ENCODE measurements at regions not wholly inside any gene's neighbourhood (a gene's known extent, or its start where the extent isn't known, plus 50 kb on each side); places are given as distances from the start of the nearest gene placed in this dataset.
"Not testable (repeated sequence)": the region's sequence is repeated elsewhere in the genome, so short reads cannot be mapped to it uniquely, and the experiment has no call there.

GRCh38 chr5:66382152-66382551 is 214.0 kb upstream of the MAST4 start:
- TF ChIP-seq MYC (IDR thresholded peaks at IDR 0.05; ENCODE audit: low read depth, low read length): no peak
- TF ChIP-seq, protein P1, sequence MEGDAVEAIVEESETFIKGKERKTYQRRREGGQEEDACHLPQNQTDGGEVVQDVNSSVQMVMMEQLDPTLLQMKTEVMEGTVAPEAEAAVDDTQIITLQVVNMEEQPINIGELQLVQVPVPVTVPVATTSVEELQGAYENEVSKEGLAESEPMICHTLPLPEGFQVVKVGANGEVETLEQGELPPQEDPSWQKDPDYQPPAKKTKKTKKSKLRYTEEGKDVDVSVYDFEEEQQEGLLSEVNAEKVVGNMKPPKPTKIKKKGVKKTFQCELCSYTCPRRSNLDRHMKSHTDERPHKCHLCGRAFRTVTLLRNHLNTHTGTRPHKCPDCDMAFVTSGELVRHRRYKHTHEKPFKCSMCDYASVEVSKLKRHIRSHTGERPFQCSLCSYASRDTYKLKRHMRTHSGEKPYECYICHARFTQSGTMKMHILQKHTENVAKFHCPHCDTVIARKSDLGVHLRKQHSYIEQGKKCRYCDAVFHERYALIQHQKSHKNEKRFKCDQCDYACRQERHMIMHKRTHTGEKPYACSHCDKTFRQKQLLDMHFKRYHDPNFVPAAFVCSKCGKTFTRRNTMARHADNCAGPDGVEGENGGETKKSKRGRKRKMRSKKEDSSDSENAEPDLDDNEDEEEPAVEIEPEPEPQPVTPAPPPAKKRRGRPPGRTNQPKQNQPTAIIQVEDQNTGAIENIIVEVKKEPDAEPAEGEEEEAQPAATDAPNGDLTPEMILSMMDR (IDR thresholded peaks at IDR 0.05; ENCODE audit: low read depth, low read length): no peak
- TF ChIP-seq, protein P2, sequence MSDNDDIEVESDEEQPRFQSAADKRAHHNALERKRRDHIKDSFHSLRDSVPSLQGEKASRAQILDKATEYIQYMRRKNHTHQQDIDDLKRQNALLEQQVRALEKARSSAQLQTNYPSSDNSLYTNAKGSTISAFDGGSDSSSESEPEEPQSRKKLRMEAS (IDR thresholded peaks at IDR 0.05; ENCODE audit: low read depth, low read length): no peak
- TF ChIP-seq POLR2A (IDR thresholded peaks at IDR 0.05; ENCODE audit: extremely low read depth, insufficient read length): no peak
- DNase-seq (ENCODE audit: low read depth): no peak
- no peak overlapping the region for H3K4me3 ChIP-seq (ENCODE audit: low read depth, low read length)

GRCh38 chr5:66405145-66405544 is 191.0 kb upstream of the MAST4 start:
- not testable (repeated sequence) for H3K4me3 ChIP-seq (ENCODE audit: low read depth, low read length); DNase-seq (ENCODE audit: low read depth)

DNA sequence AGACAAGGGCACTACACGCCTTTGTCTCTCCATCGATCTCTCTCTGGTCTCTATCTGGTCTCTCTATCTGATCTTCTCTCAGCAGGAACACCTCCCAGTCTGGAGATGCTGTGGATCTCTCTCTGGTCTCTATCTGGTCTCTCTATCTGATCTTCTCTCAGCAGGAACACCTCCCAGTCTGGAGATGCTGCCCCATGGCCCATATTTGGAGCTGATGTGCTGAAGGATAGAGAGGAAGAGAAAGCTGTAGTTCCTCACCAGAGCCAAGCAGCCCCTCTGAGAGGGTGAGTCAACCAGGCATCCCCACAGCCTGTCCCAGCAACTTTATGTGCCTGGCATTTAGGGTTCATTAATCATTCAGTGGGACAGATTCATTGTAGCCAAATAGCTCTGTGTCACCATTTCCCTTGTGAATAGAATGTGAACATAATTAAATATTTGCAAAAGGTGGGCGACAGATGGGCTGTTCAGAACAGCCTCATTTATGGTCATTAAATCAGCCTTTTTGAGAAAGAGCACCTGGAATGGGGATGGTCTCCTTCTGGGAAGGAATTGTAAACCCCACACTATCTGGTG is 189.3 kb upstream of the MAST4 start:
- TF ChIP-seq, protein P2 (IDR thresholded peaks at IDR 0.05; ENCODE audit: low read depth, low read length): no peak
- TF ChIP-seq, protein P1 (IDR thresholded peaks at IDR 0.05; ENCODE audit: low read depth, low read length): no peak
- no peak for TF ChIP-seq POLR2A (IDR thresholded peaks at IDR 0.05; ENCODE audit: extremely low read depth, insufficient read length)
- TF ChIP-seq MYC (IDR thresholded peaks at IDR 0.05; ENCODE audit: low read depth, low read length): no peak
- H3K4me3 ChIP-seq (ENCODE audit: low read depth, low read length): no peak overlapping the region
- no peak for DNase-seq (ENCODE audit: low read depth)

- no peak for TF ChIP-seq MYC (IDR thresholded peaks at IDR 0.05; ENCODE audit: low read depth, low read length)
- no peak for TF ChIP-seq POLR2A (IDR thresholded peaks at IDR 0.05; ENCODE audit: extremely low read depth, insufficient read length)
- TF ChIP-seq, protein P2 (IDR thresholded peaks at IDR 0.05; ENCODE audit: low read depth, low read length): no peak
- TF ChIP-seq, protein P1 (IDR thresholded peaks at IDR 0.05; ENCODE audit: low read depth, low read length): no peak
- no peak overlapping the region for H3K4me3 ChIP-seq (ENCODE audit: low read depth, low read length)
- DNase-seq (ENCODE audit: low read depth): no peak
These were observed 188.4 kb upstream of the MAST4 start for GRCh38 chr5:66407765-66408164.

DNA sequence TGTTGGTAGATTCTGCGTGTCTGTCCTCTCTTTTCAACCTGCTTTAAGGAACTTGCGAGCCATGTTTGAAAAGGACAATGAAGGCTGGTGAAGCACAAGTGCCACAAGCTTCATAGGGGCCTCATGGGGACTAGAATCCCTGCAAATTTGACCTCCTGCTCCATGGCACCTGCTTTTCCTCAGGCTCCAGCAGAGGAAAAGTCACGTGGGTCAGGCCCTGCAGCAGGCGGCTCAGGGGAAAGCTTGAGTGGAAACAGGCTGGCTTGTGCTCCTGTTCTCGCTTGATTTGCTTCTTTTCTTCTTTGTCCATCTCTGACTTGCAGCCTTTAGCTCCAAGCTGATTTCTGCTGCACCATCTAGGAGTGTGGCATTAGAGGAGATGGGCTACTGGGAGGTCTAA is 187.6 kb upstream of the MAST4 start:
- no peak for TF ChIP-seq POLR2A (IDR thresholded peaks at IDR 0.05; ENCODE audit: extremely low read depth, insufficient read length)
- TF ChIP-seq, protein P1 (IDR thresholded peaks at IDR 0.05; ENCODE audit: low read depth, low read length): no peak
- TF ChIP-seq, protein P2 (IDR thresholded peaks at IDR 0.05; ENCODE audit: low read depth, low read length): no peak
- no peak for TF ChIP-seq MYC (IDR thresholded peaks at IDR 0.05; ENCODE audit: low read depth, low read length)
- DNase-seq (ENCODE audit: low read depth): no peak

GRCh38 chr5:66410122-66410521 is 186.1 kb upstream of the MAST4 start:
- H3K4me3 ChIP-seq (ENCODE audit: low read depth, low read length): no peak overlapping the region
- TF ChIP-seq POLR2A (IDR thresholded peaks at IDR 0.05; ENCODE audit: extremely low read depth, insufficient read length): no peak
- no peak for TF ChIP-seq MYC (IDR thresholded peaks at IDR 0.05; ENCODE audit: low read depth, low read length)
- TF ChIP-seq, protein P2 (IDR thresholded peaks at IDR 0.05; ENCODE audit: low read depth, low read length): no peak
- TF ChIP-seq, protein P1 (IDR thresholded peaks at IDR 0.05; ENCODE audit: low read depth, low read length): no peak
- DNase-seq (ENCODE audit: low read depth): no peak

More for the DNA sequence above, 187.6 kb upstream of the MAST4 start:
- no peak overlapping the region for H3K4me3 ChIP-seq (ENCODE audit: low read depth, low read length)

All from NB4 (cell line).